ENCODE measurements at regions not wholly inside any gene's neighbourhood (a gene's known extent, or its start where the extent isn't known, plus 50 kb on each side); places are given as distances from the start of the nearest gene placed in this dataset.

- H3K79me2 ChIP-seq (ENCODE audit: control insufficient read depth, insufficient read depth, low read length) = no peaks in the 10 kb centered on the region
- H3K9me3 ChIP-seq (replicated peaks; ENCODE audit: control insufficient read depth, insufficient read depth, low read length) = no peaks in the 10 kb centered on the region
- RAD21 ChIA-PET (ENCODE audit: unreplicated experiment) = no interaction called here
- BruUV-seq (replicated peaks) = no TSS peak
- H3K27me3 ChIP-seq (replicated peaks in 1 of 2; ENCODE audit: control insufficient read depth in 2 of 2, insufficient read depth in 2 of 2, low read length in 1 of 2) = no peaks in the 10 kb centered on the region
- no peaks in the 10 kb centered on the region for H4K20me1 ChIP-seq (ENCODE audit: control insufficient read depth, insufficient read depth)
- H3K9ac ChIP-seq (ENCODE audit: control insufficient read depth, insufficient read depth, low read length) = no peak overlapping the region
- no peak overlapping the region for H2AFZ ChIP-seq (ENCODE audit: control insufficient read depth, low read depth, low read length)
- H3K4me2 ChIP-seq (ENCODE audit: control insufficient read depth, insufficient read depth) = no peak overlapping the region
- no peak overlapping the region for H3K27ac ChIP-seq (ENCODE audit: control insufficient read depth, insufficient read depth)
- H3K4me3 ChIP-seq = no peak overlapping the region
- no peak for ATAC-seq
- in situ Hi-C loops (cut with MboI) = no loop called here
- intact Hi-C loops (cut with micrococcal nuclease; ENCODE audit: unreplicated experiment) = no loop called here
- WGBS (ENCODE audit: insufficient coverage, insufficient replicate concordance, low lambda C conversion rate, missing lambda C conversion rate) = 77% methylated on average over 7 of the region's 7 CpGs
- H3K4me1 ChIP-seq (ENCODE audit: control insufficient read depth, insufficient read depth, low read length) = no peaks in the 10 kb centered on the region
- no peak for DNase-seq (ENCODE audit: low read depth, low spot score)
- CTCF ChIA-PET = interaction anchor here (0.6 kb wide), 1 partner anchor 326 kb away, joined by 3 read pairs; no protein-coding TSS in a partner anchor
- no peaks in the 10 kb centered on the region for H3K36me3 ChIP-seq (ENCODE audit: control insufficient read depth in 2 of 2, insufficient read depth in 2 of 2, low read length in 1 of 2)
- POLR2A ChIA-PET = no interaction called here
- no peak for TF ChIP-seq SREBF2 (IDR thresholded peaks at IDR 0.05; ENCODE audit: low read length)
- TF ChIP-seq NFYA (IDR thresholded peaks at IDR 0.05; ENCODE audit: borderline replicate concordance, low read depth, low read length) = no peak
- TF ChIP-seq, protein P1, sequence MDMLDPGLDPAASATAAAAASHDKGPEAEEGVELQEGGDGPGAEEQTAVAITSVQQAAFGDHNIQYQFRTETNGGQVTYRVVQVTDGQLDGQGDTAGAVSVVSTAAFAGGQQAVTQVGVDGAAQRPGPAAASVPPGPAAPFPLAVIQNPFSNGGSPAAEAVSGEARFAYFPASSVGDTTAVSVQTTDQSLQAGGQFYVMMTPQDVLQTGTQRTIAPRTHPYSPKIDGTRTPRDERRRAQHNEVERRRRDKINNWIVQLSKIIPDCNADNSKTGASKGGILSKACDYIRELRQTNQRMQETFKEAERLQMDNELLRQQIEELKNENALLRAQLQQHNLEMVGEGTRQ (IDR thresholded peaks at IDR 0.05; ENCODE audit: borderline replicate concordance, low read depth, low read length) = no peak
- no peak for TF ChIP-seq ZBED1 (IDR thresholded peaks at IDR 0.05; ENCODE audit: borderline replicate concordance)
- FAIRE-seq = no peak
- SMC1A ChIA-PET (ENCODE audit: uncharacterized antibody, unreplicated experiment) = interaction anchor here (1.6 kb wide), 1 partner anchor 90 kb away, joined by 3 read pairs; no protein-coding TSS in a partner anchor
Observed at GRCh38 chr6:25165177-25165576, 114.0 kb upstream of the CARMIL1 start.

DNA sequence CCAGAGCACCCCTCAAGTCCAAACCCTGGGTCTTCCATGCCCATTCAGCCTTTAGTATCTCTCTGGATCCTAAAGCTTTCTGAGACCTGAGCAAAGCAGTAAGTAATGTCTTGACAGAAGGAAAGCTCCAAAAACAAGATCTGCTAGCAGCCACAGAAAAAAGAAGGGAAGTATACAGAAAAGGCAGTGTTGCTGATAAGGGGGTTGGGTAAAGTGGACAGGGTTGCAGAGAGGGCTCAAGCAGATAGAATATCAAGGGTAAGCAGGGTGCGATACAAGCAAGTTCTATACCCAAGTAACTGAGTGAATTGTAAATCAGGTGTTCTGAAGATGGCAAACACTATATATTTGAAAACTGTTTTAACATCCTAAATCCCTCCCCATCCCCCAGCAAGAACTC, 113.4 kb upstream of the CARMIL1 start:
- CTCF ChIA-PET = no interaction called here
- Histone ChIP-seq H2AFZ (ENCODE audit: control insufficient read depth, low read depth, low read length) (no peak overlapping the region), H3K4me1 (ENCODE audit: control insufficient read depth, insufficient read depth, low read length) (no peaks in the 10 kb centered on the region), H3K9ac (ENCODE audit: control insufficient read depth, insufficient read depth, low read length) (no peak overlapping the region), H3K4me2 (ENCODE audit: control insufficient read depth, insufficient read depth) (no peak overlapping the region), H3K4me3 (no peak overlapping the region), H4K20me1 (ENCODE audit: control insufficient read depth, insufficient read depth) (no peaks in the 10 kb centered on the region), H3K27ac (ENCODE audit: control insufficient read depth, insufficient read depth) (no peak overlapping the region), H3K27me3 (replicated peaks in 1 of 2; ENCODE audit: control insufficient read depth in 2 of 2, insufficient read depth in 2 of 2, low read length in 1 of 2) (no peaks in the 10 kb centered on the region), H3K9me3 (replicated peaks; ENCODE audit: control insufficient read depth, insufficient read depth, low read length) (no peaks in the 10 kb centered on the region), H3K79me2 (ENCODE audit: control insufficient read depth, insufficient read depth, low read length) (no peaks in the 10 kb centered on the region), H3K36me3 (ENCODE audit: control insufficient read depth in 2 of 2, insufficient read depth in 2 of 2, low read length in 1 of 2) (no peaks in the 10 kb centered on the region)
- in situ Hi-C loops (cut with MboI) (no loop called here), intact Hi-C loops (cut with micrococcal nuclease; ENCODE audit: unreplicated experiment) (no loop called here)
- DNase-seq (ENCODE audit: low read depth, low spot score) = no peak
- no TSS peak for BruUV-seq (replicated peaks)
- no peak for ATAC-seq
- no peak for FAIRE-seq
- 100% methylated on average over 1 of the region's 1 CpG for WGBS (ENCODE audit: insufficient coverage, insufficient replicate concordance, low lambda C conversion rate, missing lambda C conversion rate)
- SMC1A ChIA-PET (ENCODE audit: uncharacterized antibody, unreplicated experiment) = interaction anchor here (1.6 kb wide), 1 partner anchor 90 kb away, joined by 3 read pairs; no protein-coding TSS in a partner anchor
- RAD21 ChIA-PET (ENCODE audit: unreplicated experiment) = no interaction called here
- TF ChIP-seq RCOR1 (conservative IDR thresholded peaks at IDR 0.05; ENCODE audit: low read depth, low read length) (no peak), SMAD1 (IDR thresholded peaks at IDR 0.05; ENCODE audit: low read depth, partially characterized antibody) (no peak), BACH1 (IDR thresholded peaks at IDR 0.05; ENCODE audit: borderline replicate concordance) (no peak), MAX (IDR thresholded peaks at IDR 0.05; ENCODE audit: low read depth, low read length) (no peak), POLR2AphosphoS5 (IDR thresholded peaks at IDR 0.05; ENCODE audit: low read length) (no peak), CHD1 (IDR thresholded peaks at IDR 0.05; ENCODE audit: low read depth, low read length) (no peak), IKZF1 (conservative IDR thresholded peaks at IDR 0.05) (no peak), FOXK2 (IDR thresholded peaks at IDR 0.05) (no peak), NBN (IDR thresholded peaks at IDR 0.05) (no peak)
- POLR2A ChIA-PET = no interaction called here

Data from GM12878 (cell line).